Prostate gland (tissue), 2 donors: ENCODE measurements at regions not wholly inside any gene's neighbourhood (a gene's known extent, or its start where the extent isn't known, plus 50 kb on each side); places are given as distances from the start of the nearest gene placed in this dataset.

Experiments used
- DNase-seq: peaks from one replicate; pipeline ENCODE4 v3.0.0-alpha.2; 2019; ENCODE audit warnings: low spot score
- H3K27ac ChIP-seq, 2 donors: fragments of 200-600 bp; sonication (generic); 2 replicates each; pipeline ENCODE4 v1.5.1; 2017 to 2019
- H3K27me3 ChIP-seq: fragments of 200-600 bp; sonication (generic); replicated peaks from 2 replicates; pipeline ENCODE4 v1.5.1; 2019; ENCODE audit not compliant: insufficient read depth
- H3K36me3 ChIP-seq, 2 donors: fragments of 200-600 bp; sonication (generic); 1 replicate in 1 of 2; 2 replicates in 1 of 2; pipeline versions ENCODE4 v1.5.1 to v1.8.1; 2017 to 2019
- H3K4me1 ChIP-seq: fragments of 200-600 bp; sonication (generic); replicated peaks from 2 replicates; pipeline ENCODE4 v1.5.1; 2019
- H3K4me3 ChIP-seq, 2 donors: fragments of 200-600 bp; sonication (generic); 2 replicates each; pipeline ENCODE4 v1.5.1; 2017 to 2019
- H3K9me3 ChIP-seq: fragments of 200-600 bp; sonication (generic); 2 replicates; pipeline ENCODE4 v1.5.1; 2017
- POLR2A ChIP-seq: fragments of 450-650 bp; IDR thresholded peaks from one replicate; pipeline ENCODE4 v1.6.1; 2016; ENCODE audit warnings: antibody characterized with exemption, mild to moderate bottlenecking
- POLR2AphosphoS5 ChIP-seq: sonication (generic); formaldehyde crosslinking; IDR thresholded peaks from one replicate; pipeline ENCODE4 v1.6.1; 2017; ENCODE audit warnings: antibody characterized with exemption
- WGBS: methylation state at CpG from one replicate; pipeline ENCODE4 v1.1.5; 2018; 5-methylcytosine and 5-hydroxymethylcytosine counted together
- intact Hi-C: fragments of 100-400 bp; cut with DNase I; formaldehyde crosslinking; loops from one replicate; pipeline ENCODE4 v1.14.2; 2022
- TF ChIP-seq, protein P1 (sequence below), 4 experiments: fragments of 200-600 bp in 2 of 4; fragments of 450-650 bp in 2 of 4; sonication (generic) in 2 of 4; IDR thresholded peaks; 1 replicate in 3 of 4; 2 replicates in 1 of 4; pipeline ENCODE4 v1.5.1; 2016 to 2019; ENCODE audit warnings: antibody characterized with exemption in 4 of 4, mild to moderate bottlenecking in 2 of 4, moderate library complexity in 2 of 4

GRCh38 chr13:111468037-111468959 is 147.9 kb downstream of the TEX29 start:
- Histone ChIP-seq H3K4me3 (no peak overlapping the region), H3K27me3 (peaks cover 3% of the 10 kb centered on the region), H3K36me3 (no peaks in the 10 kb centered on the region), H3K27ac (no peak overlapping the region), H3K4me1 (no peaks in the 10 kb centered on the region), H3K9me3 (no peaks in the 10 kb centered on the region)
- TF ChIP-seq, protein P1, sequence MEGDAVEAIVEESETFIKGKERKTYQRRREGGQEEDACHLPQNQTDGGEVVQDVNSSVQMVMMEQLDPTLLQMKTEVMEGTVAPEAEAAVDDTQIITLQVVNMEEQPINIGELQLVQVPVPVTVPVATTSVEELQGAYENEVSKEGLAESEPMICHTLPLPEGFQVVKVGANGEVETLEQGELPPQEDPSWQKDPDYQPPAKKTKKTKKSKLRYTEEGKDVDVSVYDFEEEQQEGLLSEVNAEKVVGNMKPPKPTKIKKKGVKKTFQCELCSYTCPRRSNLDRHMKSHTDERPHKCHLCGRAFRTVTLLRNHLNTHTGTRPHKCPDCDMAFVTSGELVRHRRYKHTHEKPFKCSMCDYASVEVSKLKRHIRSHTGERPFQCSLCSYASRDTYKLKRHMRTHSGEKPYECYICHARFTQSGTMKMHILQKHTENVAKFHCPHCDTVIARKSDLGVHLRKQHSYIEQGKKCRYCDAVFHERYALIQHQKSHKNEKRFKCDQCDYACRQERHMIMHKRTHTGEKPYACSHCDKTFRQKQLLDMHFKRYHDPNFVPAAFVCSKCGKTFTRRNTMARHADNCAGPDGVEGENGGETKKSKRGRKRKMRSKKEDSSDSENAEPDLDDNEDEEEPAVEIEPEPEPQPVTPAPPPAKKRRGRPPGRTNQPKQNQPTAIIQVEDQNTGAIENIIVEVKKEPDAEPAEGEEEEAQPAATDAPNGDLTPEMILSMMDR (IDR thresholded peaks at IDR 0.05): no peak
- no peak for TF ChIP-seq POLR2A
- no peak for TF ChIP-seq POLR2AphosphoS5
- WGBS: 94% methylated on average over 23 of the region's 23 CpGs
- DNase-seq: no peak
- intact Hi-C loops: no loop called here

GRCh38 chr13:111469450-111469849 is 149.0 kb downstream of the TEX29 start:
- no peaks in the 10 kb centered on the region for H3K4me1 ChIP-seq
- TF ChIP-seq POLR2AphosphoS5 (no peak), POLR2A (no peak)
- TF ChIP-seq, protein P1 (IDR thresholded peaks at IDR 0.05): no peak

GRCh38 chr13:111469916-111470506 is 149.6 kb downstream of the TEX29 start:
- 76% methylated on average over 20 of the region's 20 CpGs for WGBS
- intact Hi-C loops: loop anchor here (5.0 kb wide), 1 partner anchor 1042 kb away; no protein-coding TSS in a partner anchor

More at GRCh38 chr13:111469450-111469849, 149.0 kb downstream of the TEX29 start:
- Histone ChIP-seq H3K36me3 (no peaks in the 10 kb centered on the region), H3K27ac (no peak overlapping the region), H3K9me3 (no peaks in the 10 kb centered on the region), H3K4me3 (no peak overlapping the region), H3K27me3 (peaks cover 3% of the 10 kb centered on the region)
- WGBS: 93% methylated on average over 5 of the region's 5 CpGs
- DNase-seq: no peak
- intact Hi-C loops: no loop called here

GRCh38 chr13:111470933-111471332 is 150.5 kb downstream of the TEX29 start:
- H3K4me1 ChIP-seq: no peaks in the 10 kb centered on the region
- no peak overlapping the region for H3K27ac ChIP-seq
- no peaks in the 10 kb centered on the region for H3K36me3 ChIP-seq
- 96% methylated on average over 9 of the region's 9 CpGs for WGBS
- TF ChIP-seq POLR2A: no peak
- TF ChIP-seq POLR2AphosphoS5: no peak
- TF ChIP-seq, protein P1 (IDR thresholded peaks at IDR 0.05): no peak
- no peak for DNase-seq
- intact Hi-C loops: loop anchor here (5.0 kb wide), 1 partner anchor 1041 kb away; no protein-coding TSS in a partner anchor
- H3K9me3 ChIP-seq: no peaks in the 10 kb centered on the region
- peaks cover 3% of the 10 kb centered on the region for H3K27me3 ChIP-seq
- H3K4me3 ChIP-seq: no peak overlapping the region

More at GRCh38 chr13:111469916-111470506, 149.6 kb downstream of the TEX29 start:
- Histone ChIP-seq H3K4me3 (no peak overlapping the region), H3K4me1 (no peaks in the 10 kb centered on the region), H3K36me3 (no peaks in the 10 kb centered on the region), H3K27me3 (peaks cover 3% of the 10 kb centered on the region), H3K27ac (no peak overlapping the region), H3K9me3 (no peaks in the 10 kb centered on the region)
- TF ChIP-seq, protein P1 (IDR thresholded peaks at IDR 0.05): no peak
- no peak for TF ChIP-seq POLR2A
- TF ChIP-seq POLR2AphosphoS5: no peak
- DNase-seq: no peak
